ENCODE measurements at regions not wholly inside any gene's neighbourhood (a gene's known extent, or its start where the extent isn't known, plus 50 kb on each side); places are given as distances from the start of the nearest gene placed in this dataset. TPM values are rescaled to one million over a fixed set of nuclear protein-coding genes. Genes with fewer than 3 reads are reported as not detected.

DNA sequence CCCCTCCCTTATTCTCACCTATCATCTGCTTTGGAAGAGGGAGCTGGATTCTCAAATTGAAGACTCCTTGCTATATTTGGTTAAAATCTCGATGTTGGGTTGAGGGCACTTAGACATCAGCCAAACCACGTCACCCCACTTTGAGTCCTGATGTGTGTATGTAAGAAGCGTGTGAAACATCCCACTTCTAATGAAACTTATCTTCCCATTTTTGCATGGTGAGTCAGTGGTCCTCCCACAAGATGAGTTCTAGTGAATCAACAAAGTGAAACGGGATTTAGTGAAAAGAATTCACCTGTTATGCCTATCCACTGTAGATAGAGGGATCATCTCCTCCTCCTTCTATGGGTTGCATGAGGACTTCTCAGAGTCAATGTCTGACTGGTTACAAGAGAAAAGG lies 51.4 kb upstream of the SPRED2 start:
- Mint-ChIP-seq H3K4me1 (no peaks in the 10 kb centered on the region), H3K4me3 (no peak overlapping the region), H3K9me3 (ENCODE audit: insufficient read depth) (peaks cover 4% of the 10 kb centered on the region), H3K27me3 (peaks cover 28% of the 10 kb centered on the region), H3K27ac (no peak overlapping the region)
- no peak overlapping the region for H3K4me2 ChIP-seq (replicated peaks; ENCODE audit: low read depth, low read length, poor library complexity, severe bottlenecking)
- H2AFZ ChIP-seq (ENCODE audit: insufficient read depth, low read depth, low read length, poor library complexity, severe bottlenecking), result no peak overlapping the region
- no peaks in the 10 kb centered on the region for H3K4me1 ChIP-seq (ENCODE audit: control insufficient read depth in 2 of 2, insufficient read depth in 2 of 2, low read length in 2 of 2)
- no peaks in the 10 kb centered on the region for H3K79me2 ChIP-seq (ENCODE audit: control insufficient read depth, insufficient read depth, low read length)
- ChIA-PET CTCF (no interaction called here), POLR2A (no interaction called here)
- TF ChIP-seq EZH2 (IDR thresholded peaks at IDR 0.05; ENCODE audit: borderline replicate concordance, insufficient read depth, low read depth, low read length, poor library complexity, severe bottlenecking), result no peak
- TF ChIP-seq, protein P1, sequence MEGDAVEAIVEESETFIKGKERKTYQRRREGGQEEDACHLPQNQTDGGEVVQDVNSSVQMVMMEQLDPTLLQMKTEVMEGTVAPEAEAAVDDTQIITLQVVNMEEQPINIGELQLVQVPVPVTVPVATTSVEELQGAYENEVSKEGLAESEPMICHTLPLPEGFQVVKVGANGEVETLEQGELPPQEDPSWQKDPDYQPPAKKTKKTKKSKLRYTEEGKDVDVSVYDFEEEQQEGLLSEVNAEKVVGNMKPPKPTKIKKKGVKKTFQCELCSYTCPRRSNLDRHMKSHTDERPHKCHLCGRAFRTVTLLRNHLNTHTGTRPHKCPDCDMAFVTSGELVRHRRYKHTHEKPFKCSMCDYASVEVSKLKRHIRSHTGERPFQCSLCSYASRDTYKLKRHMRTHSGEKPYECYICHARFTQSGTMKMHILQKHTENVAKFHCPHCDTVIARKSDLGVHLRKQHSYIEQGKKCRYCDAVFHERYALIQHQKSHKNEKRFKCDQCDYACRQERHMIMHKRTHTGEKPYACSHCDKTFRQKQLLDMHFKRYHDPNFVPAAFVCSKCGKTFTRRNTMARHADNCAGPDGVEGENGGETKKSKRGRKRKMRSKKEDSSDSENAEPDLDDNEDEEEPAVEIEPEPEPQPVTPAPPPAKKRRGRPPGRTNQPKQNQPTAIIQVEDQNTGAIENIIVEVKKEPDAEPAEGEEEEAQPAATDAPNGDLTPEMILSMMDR (IDR thresholded peaks at IDR 0.05), result no peak
- no peaks in the 10 kb centered on the region for H4K20me1 ChIP-seq (ENCODE audit: control insufficient read depth, insufficient read depth, low read length, poor library complexity, severe bottlenecking)
- H3K9ac ChIP-seq (ENCODE audit: low read length), result no peak overlapping the region
- peaks cover 0 to 5% (median 0%) of the 10 kb centered on the region in 3 donors for H3K9me3 ChIP-seq (ENCODE audit: control extremely low read depth in 1 of 3, control insufficient read depth in 2 of 3, insufficient read depth in 1 of 3, low read length in 2 of 3)
- ATAC-seq (ENCODE audit: low read depth) (no peak), DNase-seq (no peak)
- H3K27ac ChIP-seq (ENCODE audit: low read length in 2 of 2), result no peak overlapping the region
- no peaks in the 10 kb centered on the region for H3K36me3 ChIP-seq (replicated peaks in 1 of 2; ENCODE audit: control extremely low read depth in 1 of 2, control insufficient read depth in 1 of 2, extremely low read depth in 1 of 2, insufficient read depth in 2 of 2, low read length in 1 of 2)
- peaks cover 0 to 4% (median 1%) of the 10 kb centered on the region in 4 experiments for H3K27me3 ChIP-seq (replicated peaks in 1 of 4; ENCODE audit: control extremely low read depth in 1 of 4, control insufficient read depth in 3 of 4, insufficient read depth in 4 of 4, low read length in 3 of 4)
- no CpG with 5 or more reads among the region's 4 CpGs for WGBS (ENCODE audit: insufficient coverage)
- H3K4me3 ChIP-seq (ENCODE audit: control extremely low read depth in 1 of 5, extremely low read depth in 1 of 5, insufficient read depth in 1 of 5, low read depth in 2 of 5, low read length in 4 of 5), result no peak overlapping the region
- intact Hi-C loops (cut with micrococcal nuclease), result no loop called here

DNA sequence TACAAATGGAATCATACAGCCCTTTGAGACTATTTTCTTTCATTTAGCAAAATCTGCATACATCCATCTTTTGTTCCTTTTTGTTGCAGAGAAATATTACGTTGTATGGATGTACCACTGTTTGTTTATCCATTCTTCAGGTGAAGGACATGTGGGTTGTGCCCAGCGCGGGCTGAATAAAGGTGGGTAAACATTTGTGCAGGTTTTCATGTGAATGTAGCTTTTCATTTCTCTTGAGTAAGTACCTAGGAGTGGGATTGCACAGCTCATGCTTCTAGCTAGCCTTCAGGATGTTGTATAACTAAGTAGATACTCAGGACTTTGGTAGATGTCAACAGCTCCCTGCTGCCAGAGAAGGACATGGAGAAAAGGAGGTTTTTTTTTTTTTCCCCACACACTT lies 50.6 kb upstream of the SPRED2 start:
- H4K20me1 ChIP-seq (ENCODE audit: control insufficient read depth, insufficient read depth, low read length, poor library complexity, severe bottlenecking), result no peaks in the 10 kb centered on the region
- peaks cover 21% of the 10 kb centered on the region for H3K27me3 Mint-ChIP-seq
- no peaks in the 10 kb centered on the region for H3K4me1 Mint-ChIP-seq
- H3K4me3 Mint-ChIP-seq, result no peak overlapping the region
- intact Hi-C loops (cut with micrococcal nuclease), result no loop called here
- peaks cover 0 to 3% (median 0%) of the 10 kb centered on the region in 3 donors for H3K9me3 ChIP-seq (ENCODE audit: control extremely low read depth in 1 of 3, control insufficient read depth in 2 of 3, insufficient read depth in 1 of 3, low read length in 2 of 3)
- no peak overlapping the region for H3K27ac Mint-ChIP-seq
- TF ChIP-seq EZH2 (IDR thresholded peaks at IDR 0.05; ENCODE audit: borderline replicate concordance, insufficient read depth, low read depth, low read length, poor library complexity, severe bottlenecking), result no peak
- TF ChIP-seq, protein P1 (IDR thresholded peaks at IDR 0.05), result no peak
- no peak for ATAC-seq (ENCODE audit: low read depth)
- WGBS (ENCODE audit: insufficient coverage), result 100% methylated on average over 2 of the region's 3 CpGs
- H3K79me2 ChIP-seq (ENCODE audit: control insufficient read depth, insufficient read depth, low read length), result no peaks in the 10 kb centered on the region
- no peak overlapping the region for H2AFZ ChIP-seq (ENCODE audit: insufficient read depth, low read depth, low read length, poor library complexity, severe bottlenecking)
- no peak for DNase-seq
- peaks cover 0 to 3% (median 0%) of the 10 kb centered on the region in 4 experiments for H3K27me3 ChIP-seq (replicated peaks in 1 of 4; ENCODE audit: control extremely low read depth in 1 of 4, control insufficient read depth in 3 of 4, insufficient read depth in 4 of 4, low read length in 3 of 4)
- no peak overlapping the region for H3K27ac ChIP-seq (ENCODE audit: low read length in 2 of 2)
- no peaks in the 10 kb centered on the region for H3K4me1 ChIP-seq (ENCODE audit: control insufficient read depth in 2 of 2, insufficient read depth in 2 of 2, low read length in 2 of 2)
- CTCF ChIA-PET, result interaction anchor here (0.6 kb wide), 1 partner anchor 1478 kb away, joined by 3 read pairs; no protein-coding TSS in a partner anchor
- H3K9me3 Mint-ChIP-seq (ENCODE audit: insufficient read depth), result peaks cover 4% of the 10 kb centered on the region
- no peak overlapping the region for H3K9ac ChIP-seq (ENCODE audit: low read length)
- no peaks in the 10 kb centered on the region for H3K36me3 ChIP-seq (replicated peaks in 1 of 2; ENCODE audit: control extremely low read depth in 1 of 2, control insufficient read depth in 1 of 2, extremely low read depth in 1 of 2, insufficient read depth in 2 of 2, low read length in 1 of 2)
- POLR2A ChIA-PET, result no interaction called here
- H3K4me2 ChIP-seq (replicated peaks; ENCODE audit: low read depth, low read length, poor library complexity, severe bottlenecking), result no peak overlapping the region
- H3K4me3 ChIP-seq (ENCODE audit: control extremely low read depth in 1 of 5, extremely low read depth in 1 of 5, insufficient read depth in 1 of 5, low read depth in 2 of 5, low read length in 4 of 5), result no peak overlapping the region

Small RNA genes in the stretch of these regions (small RNA-seq; reads per million reads assigned to genes)
- not detected for gene MIR4778 (ENCODE audit: insufficient read length, low read depth, low replicate concordance)
- not detected for gene RN7SL635P (ENCODE audit: insufficient read length, low read depth, low replicate concordance)
- gene VTRNA2-2P (ENCODE audit: insufficient read length, low read depth, low replicate concordance), result not detected

Measured in B cell (primary cell).